A673 (cell line): ENCODE measurements at regions not wholly inside any gene's neighbourhood (a gene's known extent, or its start where the extent isn't known, plus 50 kb on each side); places are given as distances from the start of the nearest gene placed in this dataset.

Experiments used
- CTCF ChIP-seq: fragments of 300-800, 200-600 bp; sonication (generic); conservative IDR thresholded peaks from 2 replicates; pipeline ENCODE4 v1.5.1; 2017; ENCODE audit warnings: low read depth, mild to moderate bottlenecking, antibody characterized with exemption, low read length, moderate library complexity, mixed read lengths
- EZH2 ChIP-seq: fragments of 200-600 bp; sonication (generic); IDR thresholded peaks from 2 replicates; pipeline ENCODE4 v1.6.1; 2017; ENCODE audit warnings: borderline replicate concordance, low read depth, mild to moderate bottlenecking, mixed read lengths, antibody characterized with exemption, low read length; ENCODE audit not compliant: poor library complexity, severe bottlenecking

GRCh38 chr4:117740736-117741135, 293.6 kb upstream of the NDST3 start:
- no peak for TF ChIP-seq EZH2
- no peak for TF ChIP-seq CTCF
